ENCODE measurements at regions not wholly inside any gene's neighbourhood (a gene's known extent, or its start where the extent isn't known, plus 50 kb on each side); places are given as distances from the start of the nearest gene placed in this dataset.

DNA sequence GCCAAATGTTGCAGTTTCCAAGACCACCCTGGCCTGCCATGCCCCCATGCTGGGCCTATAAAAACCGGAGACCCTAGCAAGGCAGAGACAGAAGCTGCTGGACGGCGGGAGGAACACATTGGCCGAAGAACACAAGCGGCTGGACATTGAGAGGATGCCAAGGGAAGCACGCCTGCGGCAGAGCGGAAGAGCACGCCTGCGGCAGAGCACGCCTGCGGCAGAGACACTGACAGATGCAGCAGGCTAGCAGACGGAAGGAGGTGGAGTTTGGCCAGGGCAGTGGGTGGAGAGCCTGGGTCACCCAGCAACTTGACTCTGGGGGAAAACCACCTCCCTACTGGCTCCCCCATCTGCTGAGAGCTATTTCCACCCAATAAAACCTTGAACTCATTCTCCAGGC is 322.3 kb upstream of the TBL1XR1 start:
- no peak for TF ChIP-seq NFYB (CRISPR knock-in tag; conservative IDR thresholded peaks at IDR 0.05; ENCODE audit: low read depth)
- TF ChIP-seq, protein P1, sequence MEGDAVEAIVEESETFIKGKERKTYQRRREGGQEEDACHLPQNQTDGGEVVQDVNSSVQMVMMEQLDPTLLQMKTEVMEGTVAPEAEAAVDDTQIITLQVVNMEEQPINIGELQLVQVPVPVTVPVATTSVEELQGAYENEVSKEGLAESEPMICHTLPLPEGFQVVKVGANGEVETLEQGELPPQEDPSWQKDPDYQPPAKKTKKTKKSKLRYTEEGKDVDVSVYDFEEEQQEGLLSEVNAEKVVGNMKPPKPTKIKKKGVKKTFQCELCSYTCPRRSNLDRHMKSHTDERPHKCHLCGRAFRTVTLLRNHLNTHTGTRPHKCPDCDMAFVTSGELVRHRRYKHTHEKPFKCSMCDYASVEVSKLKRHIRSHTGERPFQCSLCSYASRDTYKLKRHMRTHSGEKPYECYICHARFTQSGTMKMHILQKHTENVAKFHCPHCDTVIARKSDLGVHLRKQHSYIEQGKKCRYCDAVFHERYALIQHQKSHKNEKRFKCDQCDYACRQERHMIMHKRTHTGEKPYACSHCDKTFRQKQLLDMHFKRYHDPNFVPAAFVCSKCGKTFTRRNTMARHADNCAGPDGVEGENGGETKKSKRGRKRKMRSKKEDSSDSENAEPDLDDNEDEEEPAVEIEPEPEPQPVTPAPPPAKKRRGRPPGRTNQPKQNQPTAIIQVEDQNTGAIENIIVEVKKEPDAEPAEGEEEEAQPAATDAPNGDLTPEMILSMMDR (IDR thresholded peaks at IDR 0.05): no peak
- TF ChIP-seq ZNF263 (CRISPR knock-in tag; IDR thresholded peaks at IDR 0.05; ENCODE audit: low read depth): no peak
- TF ChIP-seq, protein P2, sequence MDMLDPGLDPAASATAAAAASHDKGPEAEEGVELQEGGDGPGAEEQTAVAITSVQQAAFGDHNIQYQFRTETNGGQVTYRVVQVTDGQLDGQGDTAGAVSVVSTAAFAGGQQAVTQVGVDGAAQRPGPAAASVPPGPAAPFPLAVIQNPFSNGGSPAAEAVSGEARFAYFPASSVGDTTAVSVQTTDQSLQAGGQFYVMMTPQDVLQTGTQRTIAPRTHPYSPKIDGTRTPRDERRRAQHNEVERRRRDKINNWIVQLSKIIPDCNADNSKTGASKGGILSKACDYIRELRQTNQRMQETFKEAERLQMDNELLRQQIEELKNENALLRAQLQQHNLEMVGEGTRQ (CRISPR knock-in tag; IDR thresholded peaks at IDR 0.05): no peak
- TF ChIP-seq, protein P3, sequence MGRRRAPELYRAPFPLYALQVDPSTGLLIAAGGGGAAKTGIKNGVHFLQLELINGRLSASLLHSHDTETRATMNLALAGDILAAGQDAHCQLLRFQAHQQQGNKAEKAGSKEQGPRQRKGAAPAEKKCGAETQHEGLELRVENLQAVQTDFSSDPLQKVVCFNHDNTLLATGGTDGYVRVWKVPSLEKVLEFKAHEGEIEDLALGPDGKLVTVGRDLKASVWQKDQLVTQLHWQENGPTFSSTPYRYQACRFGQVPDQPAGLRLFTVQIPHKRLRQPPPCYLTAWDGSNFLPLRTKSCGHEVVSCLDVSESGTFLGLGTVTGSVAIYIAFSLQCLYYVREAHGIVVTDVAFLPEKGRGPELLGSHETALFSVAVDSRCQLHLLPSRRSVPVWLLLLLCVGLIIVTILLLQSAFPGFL (CRISPR knock-in tag; IDR thresholded peaks at IDR 0.05; ENCODE audit: borderline replicate concordance): no peak
